GM20431 (cell line): ENCODE measurements at regions not wholly inside any gene's neighbourhood (a gene's known extent, or its start where the extent isn't known, plus 50 kb on each side); places are given as distances from the start of the nearest gene placed in this dataset.

Experiments
- in situ Hi-C: fragments of 300-500 bp; cut with MseI, MboI; formaldehyde crosslinking; loops from one replicate; pipeline ENCODE4 v1.15.0; 2020; ENCODE audit warnings: low sequenced_read_pairs; ENCODE audit not compliant: unreplicated experiment

- in situ Hi-C loops: no loop called here
Measured at GRCh38 chr2:42875880-42876279, 83.5 kb upstream of the HAAO start.

DNA sequence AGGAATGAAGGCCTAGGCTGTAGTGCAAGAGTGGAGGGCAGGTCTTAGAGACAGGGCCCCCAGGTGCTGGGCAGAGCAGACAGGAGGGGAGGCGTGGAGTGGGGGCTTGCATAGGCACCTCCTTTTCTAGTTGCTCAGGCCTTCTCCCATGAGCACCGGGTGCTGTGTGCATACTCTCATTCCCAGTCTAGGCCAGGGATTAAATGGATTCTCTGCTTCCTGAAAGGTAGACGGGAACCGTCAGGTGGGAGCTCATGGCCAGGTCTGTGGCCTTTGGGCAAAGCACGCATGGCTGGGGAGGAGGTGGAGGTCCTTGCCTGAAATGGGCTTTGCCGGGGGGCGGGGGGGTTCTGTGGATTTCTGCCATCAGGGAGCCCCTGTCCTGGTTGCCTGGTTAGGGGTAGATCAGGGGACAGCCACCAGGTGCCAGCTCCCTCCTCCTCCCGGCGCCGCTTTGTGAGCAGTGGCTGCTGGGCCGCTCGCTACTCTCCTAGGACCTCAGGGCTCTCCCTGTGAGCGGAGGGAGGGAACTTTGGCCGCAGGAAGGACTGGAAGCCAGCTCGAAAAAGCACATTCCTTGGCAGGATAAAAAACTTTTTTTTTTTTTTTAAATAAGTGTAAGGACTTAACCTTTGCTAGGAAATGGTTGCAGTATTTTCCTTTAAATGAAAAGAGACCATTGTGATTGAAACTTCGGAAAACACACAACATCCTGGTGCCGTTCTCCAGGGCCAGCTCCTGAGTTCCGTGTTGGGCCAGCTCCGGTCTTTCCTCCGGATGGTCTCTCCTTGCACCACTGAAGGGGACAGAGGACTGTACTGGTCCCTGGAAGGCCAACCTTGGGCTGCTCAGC lies 82.8 kb upstream of the HAAO start:
- in situ Hi-C loops: no loop called here

GRCh38 chr2:42872721-42873120 lies 80.3 kb upstream of the HAAO start:
- in situ Hi-C loops: no loop called here

DNA sequence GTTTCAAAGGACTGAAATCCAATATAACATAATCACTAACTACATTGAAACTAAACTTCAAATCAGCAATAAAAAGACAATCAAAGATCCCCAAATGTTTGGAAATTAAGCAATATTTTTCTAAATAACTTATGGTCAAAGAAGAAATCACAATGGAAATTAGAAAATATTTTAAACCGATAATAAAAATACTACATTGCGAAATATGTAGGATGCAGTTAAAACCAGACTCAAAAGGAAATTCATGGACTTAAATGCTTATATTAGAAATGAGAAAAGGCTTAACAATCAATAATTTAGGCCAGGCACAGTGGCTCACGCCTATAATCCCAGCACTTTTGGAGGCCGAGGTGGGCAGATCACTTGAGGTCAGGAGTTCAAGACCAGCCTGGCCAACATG lies 79.0 kb upstream of the HAAO start:
- in situ Hi-C loops: no loop called here

DNA sequence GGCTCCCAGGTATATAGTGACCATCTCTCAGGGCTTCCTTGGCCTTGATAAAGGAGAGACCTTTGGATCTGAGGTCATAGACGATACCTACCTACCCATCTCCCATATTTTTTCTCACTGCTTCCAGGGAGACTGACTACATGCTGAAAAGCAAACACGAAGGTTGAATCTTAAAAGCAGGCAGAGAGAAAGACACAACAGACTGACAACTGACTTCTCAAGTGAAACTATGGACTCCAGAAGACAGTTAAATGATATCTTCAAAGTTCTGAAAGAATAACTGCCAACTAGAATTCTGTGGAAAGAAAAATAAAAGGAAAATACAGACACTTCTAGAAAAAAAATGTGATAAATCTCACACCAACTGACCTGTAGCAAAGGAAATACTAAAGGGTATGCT lies 76.5 kb upstream of the HAAO start:
- in situ Hi-C loops: no loop called here

- in situ Hi-C loops: no loop called here
Measured at GRCh38 chr2:42868096-42868495, 75.7 kb upstream of the HAAO start.

DNA sequence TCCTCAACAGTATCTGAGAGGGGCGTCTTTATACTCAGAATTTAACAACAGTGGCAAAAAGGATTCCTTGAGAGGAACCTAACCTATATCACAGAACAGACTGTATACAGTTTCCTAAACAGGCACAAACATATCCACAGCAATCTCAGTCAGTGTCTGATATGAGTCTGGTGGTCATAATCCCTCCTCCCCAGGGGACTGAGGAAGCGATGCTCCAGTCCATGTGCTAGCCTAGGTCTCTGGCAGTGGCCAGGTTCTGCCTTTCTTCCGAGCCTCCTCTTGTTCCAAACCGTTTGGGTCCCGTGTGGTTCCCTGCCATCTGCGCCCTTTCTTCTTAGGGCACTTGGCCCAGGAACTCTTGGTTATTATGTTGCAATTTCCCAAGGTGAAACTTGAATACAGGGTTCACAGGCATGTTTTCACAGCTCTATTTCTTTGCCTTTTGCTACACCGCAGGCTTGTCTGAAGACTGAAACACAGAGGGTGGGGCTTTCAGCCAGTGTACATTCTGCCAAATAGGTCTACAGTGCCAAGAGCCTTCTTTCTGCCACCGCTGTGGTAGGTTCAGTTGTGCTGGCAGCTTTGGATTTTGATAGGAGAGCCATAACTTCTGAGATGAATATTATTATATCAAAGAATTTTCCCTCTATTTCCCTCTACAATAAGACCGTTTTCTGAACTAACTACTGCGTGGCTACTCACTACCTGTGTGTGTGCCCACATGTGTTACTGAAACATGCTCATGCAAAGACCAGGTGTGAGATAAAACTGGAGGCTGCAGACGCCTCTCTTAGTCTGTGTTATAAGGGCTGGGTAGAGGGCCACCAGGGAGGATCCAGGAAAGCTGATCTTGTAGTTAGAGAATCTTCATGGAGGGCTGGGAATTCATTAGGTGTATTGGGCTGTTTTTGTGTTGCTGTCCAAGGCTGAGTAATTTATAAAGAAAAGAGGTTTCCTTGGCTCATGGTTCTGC lies 75.0 kb upstream of the HAAO start:
- in situ Hi-C loops: no loop called here

DNA sequence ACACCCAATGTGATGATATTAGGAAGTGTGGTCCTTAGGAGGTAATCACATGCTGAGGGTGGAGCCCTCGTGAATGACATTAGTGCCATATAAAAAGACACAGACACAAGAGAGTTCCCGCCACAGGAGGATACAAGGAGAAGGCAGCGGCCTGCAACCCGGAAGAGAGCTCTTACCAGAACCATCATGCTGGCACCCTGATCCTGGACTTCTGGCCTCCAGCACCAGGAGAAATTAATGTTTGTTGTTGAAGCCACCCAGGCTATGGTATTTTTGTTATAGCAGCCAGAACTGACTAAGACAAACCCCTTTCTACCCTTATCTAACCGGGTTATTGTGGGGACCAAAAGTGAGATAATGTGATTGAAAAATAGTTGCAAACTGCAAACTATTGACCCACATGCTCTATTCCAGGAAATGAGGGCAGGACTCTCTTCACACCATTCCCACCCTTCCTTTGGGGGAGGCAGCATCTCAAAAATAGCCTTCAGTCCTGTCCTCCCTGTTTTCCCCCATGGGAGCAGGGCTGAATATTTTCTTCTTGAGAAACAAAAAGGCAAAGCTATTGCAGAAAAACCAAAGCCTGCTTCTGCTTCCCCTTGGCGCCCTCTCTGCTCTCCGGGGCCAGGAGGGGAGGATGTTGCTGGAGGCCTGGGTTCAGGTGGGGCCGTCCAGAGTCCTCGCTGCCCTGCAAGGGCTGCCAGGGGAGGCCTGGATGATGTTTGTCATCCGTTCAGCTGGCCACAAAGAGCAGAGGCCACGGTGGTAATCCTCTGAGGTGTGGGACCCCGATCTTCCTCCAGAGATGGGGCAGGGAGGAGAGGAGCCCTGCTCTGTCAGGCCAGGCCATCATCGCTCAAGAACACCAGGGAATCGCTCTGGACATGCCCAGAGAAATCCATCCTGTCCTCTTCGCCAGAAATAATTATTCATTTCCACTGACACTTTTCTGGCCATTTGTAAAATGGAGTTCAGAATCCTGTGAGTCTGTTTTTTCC lies 73.8 kb upstream of the HAAO start:
- in situ Hi-C loops: no loop called here

- in situ Hi-C loops: no loop called here
Measured at GRCh38 chr2:42864641-42865280, 72.4 kb upstream of the HAAO start.

GRCh38 chr2:42864222-42864621 lies 71.8 kb upstream of the HAAO start:
- in situ Hi-C loops: no loop called here

GRCh38 chr2:42863751-42864150 lies 71.4 kb upstream of the HAAO start:
- in situ Hi-C loops: no loop called here

GRCh38 chr2:42863320-42863719 lies 70.9 kb upstream of the HAAO start:
- in situ Hi-C loops: no loop called here

- in situ Hi-C loops: no loop called here
Measured at GRCh38 chr2:42862669-42863185, 70.3 kb upstream of the HAAO start.

- in situ Hi-C loops: no loop called here
Measured at GRCh38 chr2:42861321-42861720, 68.9 kb upstream of the HAAO start.

GRCh38 chr2:42860319-42861094 lies 68.1 kb upstream of the HAAO start:
- in situ Hi-C loops: no loop called here

DNA sequence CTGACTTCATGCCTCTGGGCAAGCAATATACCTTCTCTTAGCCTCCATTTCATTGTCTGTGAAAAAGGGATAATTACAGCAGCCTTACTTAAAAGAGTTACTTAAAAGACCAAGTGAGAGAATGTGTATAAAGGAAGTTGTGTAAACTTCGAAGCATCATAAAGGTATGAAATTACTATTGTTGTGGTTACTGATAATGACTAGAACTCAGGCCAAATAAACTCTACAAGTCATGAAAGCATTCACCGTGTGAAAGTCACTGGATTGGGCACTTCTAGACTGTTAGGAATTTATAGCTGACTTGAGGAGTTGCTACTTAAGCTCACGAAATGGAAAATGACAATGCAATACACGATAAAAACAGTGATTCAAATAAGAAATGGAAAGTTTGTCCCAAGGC lies 67.4 kb upstream of the HAAO start:
- in situ Hi-C loops: no loop called here

DNA sequence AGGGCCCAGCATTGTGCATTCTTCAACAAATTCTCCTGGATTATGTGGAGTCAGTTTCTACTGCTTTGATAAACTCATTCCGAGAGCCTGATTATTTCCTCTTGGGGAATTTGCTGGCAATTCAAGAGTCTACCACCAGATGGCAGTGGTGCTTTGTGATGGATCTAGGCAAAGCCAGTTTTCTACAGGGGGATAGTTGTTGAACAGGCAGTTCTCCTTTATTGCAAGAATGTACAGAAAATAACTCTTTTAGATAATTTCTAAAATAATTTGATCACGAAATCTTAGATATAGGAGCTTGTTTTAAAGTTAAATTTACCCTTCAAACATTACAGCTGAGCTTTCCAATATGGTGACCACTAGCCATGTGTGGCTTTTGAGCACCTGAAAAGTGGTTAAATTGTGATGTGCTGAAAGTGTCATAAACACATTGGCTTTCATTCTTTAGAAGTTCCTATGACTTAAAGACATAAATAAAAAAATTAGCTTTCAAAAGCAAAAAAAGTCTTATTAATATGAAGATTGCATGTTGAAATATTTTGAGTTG lies 66.7 kb upstream of the HAAO start:
- in situ Hi-C loops: no loop called here
